Activated CD8-positive, alpha-beta memory T cell treated with anti-CD3 and anti-CD28 coated beads for 24 hours (primary cell): ENCODE measurements at regions not wholly inside any gene's neighbourhood (a gene's known extent, or its start where the extent isn't known, plus 50 kb on each side); places are given as distances from the start of the nearest gene placed in this dataset.

Experiments
- DNase-seq: peaks from one replicate; pipeline ENCODE4 v3.0.0-alpha.2; 2020

DNA sequence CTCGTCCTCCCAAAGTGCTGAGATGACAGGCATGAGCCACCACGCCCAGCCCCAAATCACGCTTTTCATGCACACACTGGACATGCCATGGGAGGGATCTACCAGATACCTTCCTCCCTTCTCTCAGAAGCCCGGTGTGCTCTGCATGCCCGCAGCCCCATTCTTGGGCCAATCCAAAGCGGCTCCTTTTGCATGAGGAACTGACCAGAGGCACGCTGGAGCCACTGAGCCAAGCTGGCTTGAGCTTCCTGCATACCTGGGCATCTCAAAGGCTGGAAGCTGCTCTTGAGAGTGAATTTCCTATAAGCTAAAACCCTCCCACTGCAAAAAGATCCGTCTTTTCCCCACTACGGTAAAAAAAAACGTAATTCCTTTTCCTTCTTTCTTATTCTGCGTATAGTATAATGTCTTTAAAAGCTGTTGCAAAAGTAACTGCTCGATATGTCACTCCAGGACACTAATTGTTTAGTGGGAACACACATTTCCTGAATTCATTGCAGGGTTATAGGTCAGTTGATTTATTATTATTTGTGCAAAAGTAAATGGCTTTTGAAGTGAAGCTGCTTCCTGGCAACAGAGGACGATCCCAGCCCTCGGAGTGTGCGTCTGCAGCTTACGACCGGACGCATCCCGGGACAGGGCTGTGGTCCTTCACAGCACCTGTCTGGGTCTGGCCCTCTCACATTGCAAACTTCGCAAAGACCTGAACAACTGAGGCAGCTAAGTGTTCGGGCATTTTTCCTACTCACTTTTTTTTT lies 61.8 kb upstream of the ETS2 start:
- no peak for DNase-seq

DNA sequence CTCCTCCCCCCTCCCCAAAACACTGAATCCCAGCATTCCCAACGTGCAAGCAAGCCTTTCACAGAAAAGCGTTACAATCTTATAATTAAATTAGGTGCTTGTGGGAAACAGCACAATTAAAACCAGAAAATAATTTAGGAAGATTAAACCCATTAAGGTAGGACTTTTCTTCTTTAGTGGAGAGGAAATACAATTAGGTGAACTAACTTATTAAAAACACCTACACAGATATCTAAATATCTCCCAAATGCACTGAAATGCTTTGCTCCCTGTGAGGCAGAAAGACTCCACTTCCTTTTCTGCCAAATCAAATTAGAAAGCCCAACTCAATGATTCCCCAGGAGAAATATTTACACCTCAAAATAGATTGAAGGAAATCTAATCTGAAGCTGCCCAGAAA lies 60.9 kb upstream of the ETS2 start:
- no peak for DNase-seq

DNA sequence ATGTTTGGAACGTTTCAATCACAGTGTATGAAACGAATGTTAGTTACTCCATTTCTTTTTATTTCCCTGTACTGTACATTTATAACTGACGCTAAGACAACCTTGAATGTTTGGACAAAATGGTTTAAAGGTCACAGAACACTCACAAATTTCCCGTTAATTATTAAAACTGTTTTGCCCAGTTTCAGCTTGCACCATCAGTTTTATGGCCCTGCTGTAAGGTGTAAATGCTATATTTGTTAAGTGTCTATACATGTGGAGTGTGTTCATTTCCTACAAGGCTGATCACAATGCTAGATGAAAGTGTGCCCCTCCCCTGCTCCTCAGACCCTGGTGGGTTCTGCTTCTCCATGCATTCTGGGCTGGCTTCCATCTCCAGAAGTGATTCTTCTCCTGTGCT lies 57.9 kb upstream of the ETS2 start:
- DNase-seq, result no peak

DNA sequence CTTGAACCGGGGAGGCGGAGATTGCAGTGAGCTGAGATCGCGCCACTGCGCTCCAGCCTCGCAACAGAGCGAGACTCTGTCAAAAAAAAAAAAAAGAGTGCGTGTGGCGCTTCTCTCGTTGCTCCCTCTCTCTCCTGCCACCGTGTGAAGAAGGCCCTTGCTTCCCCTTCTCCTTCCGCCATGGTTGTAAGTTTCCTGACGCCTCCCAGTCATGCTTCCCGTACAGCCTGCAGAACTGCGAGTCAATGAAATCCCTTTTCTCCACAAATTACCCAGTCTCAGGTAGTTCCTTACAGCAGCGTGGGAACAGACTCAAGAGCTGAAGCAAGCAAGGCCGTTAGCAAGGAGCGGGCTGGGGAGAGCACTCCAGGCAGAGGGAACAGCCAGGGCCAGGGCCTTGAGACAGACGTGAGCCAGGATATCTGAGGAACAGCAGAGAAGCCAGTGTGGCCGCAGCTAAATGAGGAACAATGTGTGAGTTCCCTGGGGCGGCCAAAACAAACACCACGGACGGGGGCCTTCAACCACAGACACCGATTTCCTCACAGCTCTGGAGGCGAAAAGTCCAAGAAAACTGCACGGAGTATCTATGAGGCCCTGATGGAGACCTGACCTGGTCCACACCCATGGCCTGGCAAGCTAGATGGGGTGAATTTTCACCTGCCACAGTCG lies 54.2 kb upstream of the ETS2 start:
- DNase-seq, result no peak

DNA sequence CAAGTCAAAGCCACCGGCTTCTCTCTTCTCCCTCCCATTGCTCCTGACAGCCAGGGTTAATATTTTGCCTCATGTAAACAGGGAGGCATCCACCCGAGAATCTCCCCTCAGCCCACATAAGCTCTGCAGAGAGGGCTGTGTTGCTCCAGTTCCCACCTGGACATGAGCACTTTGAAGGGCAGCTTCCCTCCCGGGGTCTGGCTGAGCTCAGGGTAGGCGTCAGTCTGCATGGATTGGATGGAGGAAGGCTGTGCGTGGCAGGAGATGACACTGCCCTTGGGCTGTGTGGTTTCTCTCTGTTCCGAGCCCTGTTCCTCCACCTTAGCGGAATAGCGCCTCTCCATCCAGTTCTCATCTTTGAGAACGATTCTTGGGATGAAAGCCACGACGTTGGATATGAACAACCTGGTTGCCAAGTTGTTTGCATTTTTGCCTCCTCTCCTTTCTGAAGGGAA lies 53.7 kb upstream of the ETS2 start:
- DNase-seq, result no peak

DNA sequence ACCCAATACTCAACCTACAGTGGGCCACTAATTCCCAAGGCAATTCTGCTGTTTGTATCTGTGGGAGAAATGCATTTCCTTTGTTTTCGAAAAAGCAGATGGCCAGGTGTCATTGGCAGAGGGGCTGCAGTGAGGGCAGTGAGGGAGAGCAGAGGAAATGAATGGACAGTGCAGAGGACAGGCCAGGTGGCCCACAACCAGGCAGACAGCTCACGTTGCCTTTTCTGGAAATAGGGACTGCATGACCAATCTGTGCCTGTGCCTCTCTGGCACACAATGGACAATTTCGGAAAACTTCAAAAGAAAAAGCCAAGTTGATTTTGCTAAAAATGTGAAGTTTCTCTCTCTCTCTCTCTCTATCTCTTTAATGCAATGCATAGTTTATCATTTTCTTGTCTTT lies 52.6 kb upstream of the ETS2 start:
- DNase-seq, result no peak

DNA sequence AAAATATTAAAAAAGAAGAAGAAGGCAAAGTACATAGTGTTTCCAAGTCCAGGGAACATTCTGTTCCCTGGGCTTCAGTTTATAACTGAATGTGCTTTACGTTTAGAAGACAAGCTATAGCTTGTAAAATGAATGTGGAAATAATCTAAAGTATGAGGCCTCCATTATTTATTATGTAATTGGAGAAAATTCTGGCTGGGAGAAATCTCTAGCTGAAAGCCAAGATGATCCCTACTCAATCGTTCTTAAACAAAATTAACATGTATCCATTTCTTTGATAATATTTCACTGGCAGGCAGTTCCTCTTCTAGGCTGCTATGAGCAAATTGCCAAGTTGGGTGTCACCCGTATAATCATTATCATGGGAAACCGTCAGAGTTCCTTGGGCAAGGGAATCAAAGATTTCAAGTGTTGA lies 52.2 kb upstream of the ETS2 start:
- DNase-seq, result no peak
